K562 (cell line): ENCODE measurements at regions not wholly inside any gene's neighbourhood (a gene's known extent, or its start where the extent isn't known, plus 50 kb on each side); places are given as distances from the start of the nearest gene placed in this dataset.

Experiments used
- ATF3 ChIP-seq, 2 experiments: fragments of 450-650 bp in 1 of 2; sonication (generic) in 1 of 2; formaldehyde crosslinking in 1 of 2; IDR thresholded peaks in 1 of 2; conservative IDR thresholded peaks in 1 of 2; 2 replicates each; pipeline versions ENCODE4 v1.6.1 to v1.8.1; 2016 to 2023; ENCODE audit warnings: mild to moderate bottlenecking in 2 of 2, moderate library complexity in 2 of 2, inconsistent platforms in 1 of 2, missing genetic modification reagents in 1 of 2
- EGR1 ChIP-seq: fragments of 450-650 bp; conservative IDR thresholded peaks from 2 replicates; pipeline ENCODE4 v1.6.1; 2017; ENCODE audit warnings: mild to moderate bottlenecking
- ELF1 ChIP-seq: fragments of 200-800 bp; sonication (Bioruptor generic); IDR thresholded peaks from 2 replicates; pipeline ENCODE4 v1.6.1; 2016; ENCODE audit warnings: missing genetic modification characterization, missing compliant biosample characterization
- ESRRA ChIP-seq: fragments of 450-650 bp; IDR thresholded peaks from 2 replicates; pipeline ENCODE4 v1.6.1; 2014; ENCODE audit warnings: low read depth, mild to moderate bottlenecking, moderate library complexity, borderline replicate concordance
- FOXA1 ChIP-seq: fragments of 450-650 bp; IDR thresholded peaks from 2 replicates; pipeline ENCODE4 v1.6.1; 2016; ENCODE audit warnings: mild to moderate bottlenecking, borderline replicate concordance
- KDM4B ChIP-seq, 2 experiments: fragments of 450-650 bp in 1 of 2; sonication (generic) in 1 of 2; IDR thresholded peaks; 2 replicates each; pipeline ENCODE4 v1.6.1; 2016 to 2017; ENCODE audit warnings: borderline replicate concordance in 2 of 2, antibody characterized with exemption in 1 of 2, low read depth in 1 of 2, mild to moderate bottlenecking in 1 of 2
- MAFF ChIP-seq: IDR thresholded peaks from 2 replicates; pipeline ENCODE4 v1.6.1; 2012; ENCODE audit warnings: low read length, improper control_type of control experiment
- NFIC ChIP-seq: fragments of 450-650 bp; IDR thresholded peaks from 2 replicates; pipeline ENCODE4 v1.6.1; 2017; ENCODE audit warnings: mild to moderate bottlenecking, inconsistent platforms
- NKRF ChIP-seq: fragments of 450-650 bp; IDR thresholded peaks from 2 replicates; pipeline ENCODE4 v1.6.1; 2016; ENCODE audit warnings: borderline replicate concordance
- REST ChIP-seq, 2 experiments: fragments of 450-650 bp; formaldehyde crosslinking in 1 of 2; IDR thresholded peaks; 2 replicates each; pipeline versions ENCODE4 v1.4.0 to v1.6.1; 2014 to 2020; ENCODE audit warnings: mild to moderate bottlenecking in 2 of 2, borderline replicate concordance in 1 of 2, low read depth in 1 of 2
- SMAD1 ChIP-seq: fragments of 150-350 bp; IDR thresholded peaks from 2 replicates; pipeline ENCODE4 v1.6.1; 2014; ENCODE audit warnings: low read length, low read depth; ENCODE audit not compliant: partially characterized antibody
- ZNF436 ChIP-seq: fragments of 250-450, 450-650 bp; sonication (Bioruptor Pico); formaldehyde crosslinking; IDR thresholded peaks from 2 replicates; pipeline ENCODE4 v1.7.0; 2020; ENCODE audit warnings: mild to moderate bottlenecking

GRCh38 chr14:26965490-26965889 is 367.7 kb upstream of the NOVA1 start:
- no peak for TF ChIP-seq MAFF
- TF ChIP-seq REST (IDR thresholded peaks at IDR 0.05; ENCODE audit: borderline replicate concordance): no peak
- TF ChIP-seq REST (CRISPR knock-in tag; IDR thresholded peaks at IDR 0.05; ENCODE audit: low read depth): no peak
- no peak for TF ChIP-seq ESRRA
- TF ChIP-seq ZNF436 (CRISPR knock-in tag): no peak
- TF ChIP-seq SMAD1: no peak
- TF ChIP-seq FOXA1: no peak
- no peak for TF ChIP-seq NFIC
- no peak for TF ChIP-seq EGR1
- no peak for TF ChIP-seq ELF1 (tag)
- no peak for TF ChIP-seq KDM4B (IDR thresholded peaks at IDR 0.05; ENCODE audit: borderline replicate concordance in 2 of 2, low read depth in 1 of 2)
- no peak for TF ChIP-seq NKRF
- TF ChIP-seq ATF3 (IDR thresholded peaks at IDR 0.05): no peak
- no peak for TF ChIP-seq ATF3 (CRISPR knock-in tag; conservative IDR thresholded peaks at IDR 0.05)
